ENCODE measurements at regions not wholly inside any gene's neighbourhood (a gene's known extent, or its start where the extent isn't known, plus 50 kb on each side); places are given as distances from the start of the nearest gene placed in this dataset.

- TF ChIP-seq EZH2 (IDR thresholded peaks at IDR 0.05; ENCODE audit: insufficient read depth, low read length) (no peak), CTCF (IDR thresholded peaks at IDR 0.05; ENCODE audit: insufficient read depth, low read depth, low read length) (no peak)
Measured at GRCh38 chr20:40744072-40744817, 55.2 kb upstream of the MAFB start.
